H9 (cell line): ENCODE measurements at regions not wholly inside any gene's neighbourhood (a gene's known extent, or its start where the extent isn't known, plus 50 kb on each side); places are given as distances from the start of the nearest gene placed in this dataset.
"Not testable (repeated sequence)": the region's sequence is repeated elsewhere in the genome, so short reads cannot be mapped to it uniquely, and the experiment has no call there.

Experiments
- DNase-seq: peaks from one replicate; pipeline ENCODE4 v3.0.0-alpha.2; 2017
- H2AFZ ChIP-seq: one replicate; pipeline ENCODE4 v1.6.1; 2013; ENCODE audit warnings: mild to moderate bottlenecking, low read length, control low read depth, moderate library complexity
- H2AK5ac ChIP-seq: 2 replicates; pipeline ENCODE4 v1.6.1; 2013; ENCODE audit warnings: low read length, control low read depth, mixed read lengths; ENCODE audit not compliant: insufficient read length
- H2BK120ac ChIP-seq: one replicate; pipeline ENCODE4 v1.6.1; 2013; ENCODE audit warnings: low read depth, mild to moderate bottlenecking, low read length, control low read depth, inconsistent platforms; ENCODE audit not compliant: poor library complexity, severe bottlenecking
- H2BK12ac ChIP-seq: 2 replicates; pipeline ENCODE4 v1.6.1; 2013; ENCODE audit warnings: low read length, control low read depth, mixed read lengths, low read depth; ENCODE audit not compliant: insufficient read length
- H2BK15ac ChIP-seq: 2 replicates; pipeline ENCODE4 v1.6.1; 2013; ENCODE audit warnings: low read depth, low read length, control low read depth
- H2BK20ac ChIP-seq: one replicate; pipeline ENCODE4 v1.6.1; 2013; ENCODE audit warnings: low read depth, mild to moderate bottlenecking, low read length, control low read depth, inconsistent platforms; ENCODE audit not compliant: poor library complexity, severe bottlenecking
- H2BK5ac ChIP-seq: 2 replicates; pipeline ENCODE4 v1.6.1; 2013; ENCODE audit warnings: low read length, control low read depth, mixed read lengths; ENCODE audit not compliant: insufficient read length
- H3K14ac ChIP-seq: 2 replicates; pipeline ENCODE4 v1.6.1; 2013; ENCODE audit warnings: low read length, control low read depth; ENCODE audit not compliant: insufficient read depth
- H3K18ac ChIP-seq: 2 replicates; pipeline ENCODE4 v1.6.1; 2013; ENCODE audit warnings: low read depth, mild to moderate bottlenecking, mixed read lengths, low read length, control low read depth; ENCODE audit not compliant: insufficient read length
- H3K23ac ChIP-seq: 2 replicates; pipeline ENCODE4 v1.6.1; 2013; ENCODE audit warnings: low read length, control low read depth, mixed read lengths, low read depth; ENCODE audit not compliant: insufficient read length
- H3K23me2 ChIP-seq: 2 replicates; pipeline ENCODE4 v1.6.1; 2013; ENCODE audit warnings: low read depth, mild to moderate bottlenecking, mixed read lengths, low read length, control low read depth; ENCODE audit not compliant: insufficient read length, poor library complexity, severe bottlenecking
- H3K27ac ChIP-seq: 2 replicates; pipeline ENCODE4 v1.5.1; 2013; ENCODE audit warnings: low read length, control low read depth, mixed read lengths, low read depth; ENCODE audit not compliant: insufficient read length
- H3K27me3 ChIP-seq: 2 replicates; pipeline ENCODE4 v1.6.1; 2013; ENCODE audit warnings: low read length, control low read depth, inconsistent platforms; ENCODE audit not compliant: insufficient read depth
- H3K4ac ChIP-seq: 2 replicates; pipeline ENCODE4 v1.6.1; 2013; ENCODE audit warnings: low read depth, mild to moderate bottlenecking, control low read depth, inconsistent platforms, low read length, moderate library complexity
- H3K4me1 ChIP-seq: 2 replicates; pipeline ENCODE4 v1.6.1; 2013; ENCODE audit warnings: low read length, control low read depth, inconsistent platforms; ENCODE audit not compliant: insufficient read depth
- H3K4me2 ChIP-seq: 2 replicates; pipeline ENCODE4 v1.6.1; 2013; ENCODE audit warnings: low read length, control low read depth, mixed read lengths; ENCODE audit not compliant: insufficient read length, insufficient read depth
- H3K56ac ChIP-seq: 2 replicates; pipeline ENCODE4 v1.6.1; 2013; ENCODE audit warnings: low read depth, mild to moderate bottlenecking, mixed read lengths, low read length, control low read depth; ENCODE audit not compliant: insufficient read length
- H3K79me1 ChIP-seq: 2 replicates; pipeline ENCODE4 v1.6.1; 2013; ENCODE audit warnings: low read depth, mild to moderate bottlenecking, moderate library complexity, low read length, control low read depth, inconsistent platforms; ENCODE audit not compliant: insufficient read depth, poor library complexity, severe bottlenecking
- H3K79me2 ChIP-seq: 2 replicates; pipeline ENCODE4 v1.6.1; 2013; ENCODE audit warnings: low read length, control low read depth, inconsistent platforms; ENCODE audit not compliant: insufficient read depth
- H3K9ac ChIP-seq: 2 replicates; pipeline ENCODE4 v1.6.1; 2013; ENCODE audit warnings: low read length, control low read depth, mixed read lengths; ENCODE audit not compliant: insufficient read length; ENCODE audit errors: extremely low read depth
- H3K9me3 ChIP-seq: one replicate; pipeline ENCODE4 v1.6.1; 2013; ENCODE audit warnings: low read depth, low read length, inconsistent platforms; ENCODE audit not compliant: control insufficient read depth
- H3T11ph ChIP-seq: one replicate; pipeline ENCODE4 v1.6.1; 2013; ENCODE audit warnings: mild to moderate bottlenecking, low read length, control low read depth, inconsistent platforms
- H4K20me1 ChIP-seq: one replicate; pipeline ENCODE4 v1.6.1; 2013; ENCODE audit not compliant: control insufficient read depth, insufficient read length, insufficient read depth
- H4K5ac ChIP-seq: 2 replicates; pipeline ENCODE4 v1.6.1; 2013; ENCODE audit warnings: low read depth, mild to moderate bottlenecking, mixed read lengths, low read length, control low read depth; ENCODE audit not compliant: insufficient read length
- H4K8ac ChIP-seq: replicated peaks from 2 replicates; pipeline ENCODE4 v1.6.1; 2013; ENCODE audit warnings: low read length, control low read depth, mixed read lengths, low read depth; ENCODE audit not compliant: insufficient read length
- H4K91ac ChIP-seq: 2 replicates; pipeline ENCODE4 v1.6.1; 2013; ENCODE audit warnings: low read depth, mild to moderate bottlenecking, moderate library complexity, mixed read lengths, low read length, control low read depth; ENCODE audit not compliant: insufficient read length
- H3K27ac Mint-ChIP-seq, 3 experiments: 2 replicates in 2 of 3; 3 replicates in 1 of 3; pipeline ENCODE4 v1.8.0; 2020 to 2021; ENCODE audit warnings: mixed read lengths in 3 of 3, mild to moderate bottlenecking in 1 of 3, moderate library complexity in 1 of 3
- H3K27me3 Mint-ChIP-seq: 2 replicates; pipeline ENCODE4 v1.8.0; 2021; ENCODE audit warnings: low read depth, mild to moderate bottlenecking, moderate library complexity, mixed read lengths
- H3K36me3 Mint-ChIP-seq, 3 experiments: 2 replicates in 2 of 3; 3 replicates in 1 of 3; pipeline ENCODE4 v1.8.0; 2020 to 2021; ENCODE audit warnings: low read depth in 3 of 3, mixed read lengths in 3 of 3; ENCODE audit not compliant: insufficient read depth in 1 of 3
- H3K4me1 Mint-ChIP-seq, 2 experiments: 2 replicates each; pipeline ENCODE4 v1.8.0; 2020; ENCODE audit warnings: mixed read lengths in 2 of 2
- H3K4me3 Mint-ChIP-seq, 2 experiments: 2 replicates in 1 of 2; 3 replicates in 1 of 2; pipeline ENCODE4 v1.8.0; 2020 to 2021; ENCODE audit warnings: mild to moderate bottlenecking in 2 of 2, mixed read lengths in 2 of 2, moderate library complexity in 1 of 2
- H3K9me3 Mint-ChIP-seq, 2 experiments: 2 replicates in 1 of 2; 3 replicates in 1 of 2; pipeline ENCODE4 v1.8.0; 2020; ENCODE audit warnings: mild to moderate bottlenecking in 2 of 2, mixed read lengths in 2 of 2, moderate library complexity in 1 of 2
- WGBS: extraction: QIAGEN DNeasy Blood & Tissue Kit; methylation state at CpG from one replicate; pipeline ENCODE4 v1.1.7; 2013; ENCODE audit warnings: missing lambda C conversion rate, low lambda C conversion rate, mixed read lengths; ENCODE audit not compliant: insufficient read length; ENCODE audit errors: extremely low coverage; 5-methylcytosine and 5-hydroxymethylcytosine counted together

DNA sequence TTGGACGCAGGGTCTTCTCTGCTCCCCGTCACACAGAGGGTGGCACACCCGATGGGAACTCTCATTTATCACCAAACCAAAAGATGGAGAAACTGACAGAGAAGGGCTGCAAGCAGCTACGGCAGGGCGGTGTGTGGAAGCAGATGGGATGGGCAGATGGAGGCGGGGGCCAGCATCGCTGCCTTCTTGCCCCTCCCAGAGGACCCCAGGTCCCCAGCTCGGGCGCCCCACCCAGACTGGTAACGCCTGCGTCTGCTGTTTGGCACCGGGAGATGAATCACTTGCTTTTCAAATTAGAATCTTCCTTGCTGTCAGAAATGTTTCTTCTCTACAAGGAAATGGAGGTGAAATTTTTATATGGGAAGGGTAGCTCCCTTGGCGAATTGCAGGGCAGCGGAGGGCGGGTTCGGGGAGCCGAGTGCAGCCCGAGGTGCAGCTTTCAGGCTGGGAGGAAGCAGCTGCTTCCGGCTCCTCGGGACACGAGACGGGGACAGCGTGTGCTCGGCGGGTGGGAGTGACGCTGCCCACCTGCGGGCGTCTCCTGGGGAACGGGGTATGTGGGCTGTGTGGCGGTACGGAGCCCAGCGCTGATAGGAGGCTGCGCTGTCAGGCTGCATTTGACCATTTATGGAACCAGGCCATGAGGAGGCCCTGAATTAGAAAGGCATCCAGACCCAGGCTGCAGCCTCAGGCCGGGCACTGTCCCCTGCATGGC is 4440.3 kb upstream of the TPTE start:
- H3K36me3 Mint-ChIP-seq, H3K56ac ChIP-seq, H3K27me3 ChIP-seq, H3K14ac ChIP-seq, H4K91ac ChIP-seq, H3T11ph ChIP-seq, H3K27me3 Mint-ChIP-seq, H2BK12ac ChIP-seq, H3K27ac ChIP-seq, H3K79me2 ChIP-seq, H2BK15ac ChIP-seq, H4K20me1 ChIP-seq, H3K4me2 ChIP-seq, H3K4me3 Mint-ChIP-seq, H3K18ac ChIP-seq, H3K4me1 Mint-ChIP-seq, H2AK5ac ChIP-seq, H2AFZ ChIP-seq, H3K79me1 ChIP-seq, H2BK5ac ChIP-seq, H2BK120ac ChIP-seq, H3K9me3 Mint-ChIP-seq, H2BK20ac ChIP-seq, H3K4ac ChIP-seq, H3K23me2 ChIP-seq, H3K9me3 ChIP-seq, H3K23ac ChIP-seq, H3K4me1 ChIP-seq, H3K9ac ChIP-seq, H3K27ac Mint-ChIP-seq, DNase-seq, H4K5ac ChIP-seq, H4K8ac ChIP-seq: not testable (repeated sequence)
- no CpG with 5 or more reads among the region's 34 CpGs for WGBS

DNA sequence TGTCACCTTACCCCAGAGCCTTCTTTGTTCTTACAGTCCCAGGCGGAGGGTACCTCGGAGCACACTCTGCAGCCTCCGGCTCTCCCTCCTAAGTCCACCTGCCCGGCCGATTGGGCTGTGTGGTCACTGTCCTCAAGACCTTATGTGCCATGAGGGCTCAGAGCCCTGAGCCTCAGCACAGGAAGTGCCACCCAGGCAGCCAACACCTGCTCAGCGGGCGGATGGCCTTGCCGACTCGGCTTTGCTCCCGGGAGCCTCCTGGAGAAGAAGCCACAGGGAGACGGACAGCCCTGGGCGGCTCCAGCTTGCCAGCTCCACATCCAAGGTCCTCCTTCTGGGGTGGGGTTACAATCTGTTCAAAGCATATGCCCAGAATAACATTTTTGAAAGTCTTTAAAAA is 4439.2 kb upstream of the TPTE start:
- not testable (repeated sequence) for H2BK120ac ChIP-seq, H3K4me1 ChIP-seq, H3K23me2 ChIP-seq, H3K9me3 ChIP-seq, H2BK5ac ChIP-seq, H3K4me1 Mint-ChIP-seq, H4K20me1 ChIP-seq, H4K5ac ChIP-seq, H2AK5ac ChIP-seq, H3K79me1 ChIP-seq, H3K79me2 ChIP-seq, H2BK20ac ChIP-seq, H2AFZ ChIP-seq, DNase-seq, H4K8ac ChIP-seq, H3K9me3 Mint-ChIP-seq, H3K18ac ChIP-seq, H3K56ac ChIP-seq, H3K27ac Mint-ChIP-seq, H2BK15ac ChIP-seq, H3K23ac ChIP-seq, H3K4me3 Mint-ChIP-seq, H2BK12ac ChIP-seq, H4K91ac ChIP-seq, H3K4ac ChIP-seq, H3K27ac ChIP-seq, H3K36me3 Mint-ChIP-seq, H3K14ac ChIP-seq, H3K27me3 ChIP-seq, H3T11ph ChIP-seq, H3K4me2 ChIP-seq, H3K9ac ChIP-seq, H3K27me3 Mint-ChIP-seq
- no CpG with 5 or more reads among the region's 12 CpGs for WGBS
